ENCODE measurements at regions not wholly inside any gene's neighbourhood (a gene's known extent, or its start where the extent isn't known, plus 50 kb on each side); places are given as distances from the start of the nearest gene placed in this dataset.

- no peak for ATAC-seq
- in situ Hi-C loops (cut with MboI; ENCODE audit: low sequenced_read_pairs in 4 of 4): no loop called here
- no peaks in the 10 kb centered on the region for H3K36me3 ChIP-seq
These were observed 285.0 kb upstream of the RGS6 start for GRCh38 chr14:71647086-71647784.

GRCh38 chr14:71648725-71649124, 283.5 kb upstream of the RGS6 start:
- TF ChIP-seq POLR2A (IDR thresholded peaks at IDR 0.05) (no peak), CTCF (IDR thresholded peaks at IDR 0.05 in 4 of 5, conservative IDR thresholded peaks at IDR 0.05 in 1 of 5) (no peak)

More at GRCh38 chr14:71647086-71647784, 285.0 kb upstream of the RGS6 start:
- Histone ChIP-seq H3K4me3 (no peak overlapping the region), H3K27ac (no peak overlapping the region), H3K27me3 (no peaks in the 10 kb centered on the region), H3K9me3 (no peaks in the 10 kb centered on the region), H3K4me1 (no peaks in the 10 kb centered on the region)
- TF ChIP-seq CTCF (IDR thresholded peaks at IDR 0.05 in 4 of 5, conservative IDR thresholded peaks at IDR 0.05 in 1 of 5) (no peak), POLR2A (IDR thresholded peaks at IDR 0.05) (no peak)
- intact Hi-C loops (cut with DNase I; ENCODE audit: low total_unique reads): no loop called here
- no peak for DNase-seq

GRCh38 chr14:71650187-71650755, 282.0 kb upstream of the RGS6 start:
- in situ Hi-C loops (cut with MboI; ENCODE audit: low sequenced_read_pairs in 4 of 4): no loop called here

More at GRCh38 chr14:71648725-71649124, 283.5 kb upstream of the RGS6 start:
- Histone ChIP-seq H3K36me3 (no peaks in the 10 kb centered on the region), H3K9me3 (peaks cover 0 to 5% (median 0%) of the 10 kb centered on the region in 3 donors), H3K4me1 (no peaks in the 10 kb centered on the region), H3K4me3 (no peak overlapping the region), H3K27ac (no peak overlapping the region), H3K27me3 (no peaks in the 10 kb centered on the region)
- in situ Hi-C loops (cut with MboI; ENCODE audit: low sequenced_read_pairs in 4 of 4) (no loop called here), intact Hi-C loops (cut with DNase I; ENCODE audit: low total_unique reads) (no loop called here)
- DNase-seq (no peak), ATAC-seq (no peak)

GRCh38 chr14:71651228-71651627, 281.0 kb upstream of the RGS6 start:
- ATAC-seq: no peak
- no peak for TF ChIP-seq POLR2A (IDR thresholded peaks at IDR 0.05)
- TF ChIP-seq CTCF (IDR thresholded peaks at IDR 0.05 in 4 of 5, conservative IDR thresholded peaks at IDR 0.05 in 1 of 5): no peak
- intact Hi-C loops (cut with DNase I; ENCODE audit: low total_unique reads): no loop called here
- no peaks in the 10 kb centered on the region for H3K36me3 ChIP-seq
- H3K27ac ChIP-seq: no peak overlapping the region
- no peak for DNase-seq
- no peak overlapping the region for H3K4me3 ChIP-seq
- peaks cover 0 to 5% (median 0%) of the 10 kb centered on the region in 3 donors for H3K9me3 ChIP-seq
- no peaks in the 10 kb centered on the region for H3K27me3 ChIP-seq
- no peaks in the 10 kb centered on the region for H3K4me1 ChIP-seq
- in situ Hi-C loops (cut with MboI; ENCODE audit: low sequenced_read_pairs in 4 of 4): no loop called here

More at GRCh38 chr14:71650187-71650755, 282.0 kb upstream of the RGS6 start:
- no peak for ATAC-seq
- Histone ChIP-seq H3K4me1 (no peaks in the 10 kb centered on the region), H3K9me3 (peaks cover 0 to 5% (median 0%) of the 10 kb centered on the region in 3 donors), H3K36me3 (no peaks in the 10 kb centered on the region), H3K27me3 (no peaks in the 10 kb centered on the region), H3K27ac (no peak overlapping the region), H3K4me3 (no peak overlapping the region)
- DNase-seq: no peak
- TF ChIP-seq POLR2A (IDR thresholded peaks at IDR 0.05) (no peak), CTCF (IDR thresholded peaks at IDR 0.05 in 4 of 5, conservative IDR thresholded peaks at IDR 0.05 in 1 of 5) (no peak)
- intact Hi-C loops (cut with DNase I; ENCODE audit: low total_unique reads): no loop called here

All from gastrocnemius medialis (tissue), 4 donors.